SK-N-SH treated with all-trans-retinoic acid at 6 μM for 48 hours (cell line): ENCODE measurements at regions not wholly inside any gene's neighbourhood (a gene's known extent, or its start where the extent isn't known, plus 50 kb on each side); places are given as distances from the start of the nearest gene placed in this dataset.

Source experiments
- ATAC-seq: fragments of 200-7000 bp; cut with Tn5 transposase; 3 replicates; pipeline ENCODE4 v1.9.1; 2020; ENCODE audit warnings: mild to moderate bottlenecking, moderate library complexity
- BACH2 ChIP-seq: fragments of 250-450 bp; sonication (Bioruptor Pico); IDR thresholded peaks from 2 replicates; pipeline ENCODE4 v1.9.0; 2021; ENCODE audit warnings: mild to moderate bottlenecking, borderline replicate concordance
- CSDC2 ChIP-seq: fragments of 250-450 bp; sonication (Bioruptor Pico); IDR thresholded peaks from 2 replicates; pipeline ENCODE4 v1.5.0; 2020; ENCODE audit warnings: mild to moderate bottlenecking, moderate library complexity
- CSRNP3 ChIP-seq: fragments of 250-450 bp; sonication (Bioruptor Pico); IDR thresholded peaks from 2 replicates; pipeline ENCODE4 v1.5.1; 2021; ENCODE audit warnings: mild to moderate bottlenecking, moderate library complexity
- ESRRG ChIP-seq: fragments of 250-450 bp; sonication (Bioruptor Pico); IDR thresholded peaks from 2 replicates; pipeline ENCODE4 v1.6.1; 2021; ENCODE audit warnings: mild to moderate bottlenecking
- GLIS3 ChIP-seq: fragments of 250-450 bp; sonication (Bioruptor Pico); IDR thresholded peaks from 2 replicates; pipeline ENCODE4 v1.5.0; 2020; ENCODE audit warnings: mild to moderate bottlenecking, moderate library complexity
- ISL1 ChIP-seq: fragments of 250-450 bp; sonication (Bioruptor Pico); IDR thresholded peaks from 2 replicates; pipeline ENCODE4 v2.1.2; 2022; ENCODE audit warnings: mild to moderate bottlenecking, moderate library complexity
- PATZ1 ChIP-seq: fragments of 250-450 bp; sonication (Bioruptor Pico); IDR thresholded peaks from 2 replicates; pipeline ENCODE4 v1.8.0; 2020; ENCODE audit warnings: mild to moderate bottlenecking, moderate library complexity, borderline replicate concordance
- POU6F1 ChIP-seq: fragments of 250-450 bp; sonication (Bioruptor Pico); IDR thresholded peaks from 2 replicates; pipeline ENCODE4 v1.8.0; 2021; ENCODE audit warnings: low read depth, mild to moderate bottlenecking, moderate library complexity, borderline replicate concordance
- PPARA ChIP-seq: fragments of 250-450 bp; sonication (Bioruptor Pico); IDR thresholded peaks from 2 replicates; pipeline ENCODE4 v1.5.0; 2020; ENCODE audit warnings: mild to moderate bottlenecking, borderline replicate concordance
- RARB ChIP-seq: fragments of 250-450 bp; sonication (Bioruptor Pico); IDR thresholded peaks from 2 replicates; pipeline ENCODE4 v1.8.0; 2021; ENCODE audit warnings: mild to moderate bottlenecking, moderate library complexity
- SNAI2 ChIP-seq: fragments of 250-450 bp; sonication (Bioruptor Pico); IDR thresholded peaks from 2 replicates; pipeline ENCODE4 v1.5.0; 2020; ENCODE audit warnings: mild to moderate bottlenecking, moderate library complexity
- TCF4 ChIP-seq: fragments of 250-450 bp; sonication (Bioruptor Pico); IDR thresholded peaks from 2 replicates; pipeline ENCODE4 v1.8.0; 2021; ENCODE audit warnings: mild to moderate bottlenecking, moderate library complexity, borderline replicate concordance
- TOX ChIP-seq: fragments of 250-450 bp; sonication (Bioruptor Pico); IDR thresholded peaks from 2 replicates; pipeline ENCODE4 v1.8.0; 2021; ENCODE audit warnings: mild to moderate bottlenecking, moderate library complexity, borderline replicate concordance
- TSHZ2 ChIP-seq: fragments of 250-450 bp; sonication (Bioruptor Pico); IDR thresholded peaks from 2 replicates; pipeline ENCODE4 v1.5.0; 2020; ENCODE audit warnings: mild to moderate bottlenecking, moderate library complexity
- ZC3H10 ChIP-seq: fragments of 250-450 bp; sonication (Bioruptor Pico); IDR thresholded peaks from 2 replicates; pipeline ENCODE4 v1.5.1; 2021; ENCODE audit warnings: mild to moderate bottlenecking, moderate library complexity
- ZFP3 ChIP-seq: fragments of 250-450 bp; sonication (Bioruptor Pico); IDR thresholded peaks from 2 replicates; pipeline ENCODE4 v1.5.0; 2020; ENCODE audit warnings: mild to moderate bottlenecking, moderate library complexity
- ZFP30 ChIP-seq: fragments of 450-650 bp; formaldehyde crosslinking; IDR thresholded peaks from 2 replicates; pipeline ENCODE4 v1.5.0; 2022; ENCODE audit warnings: mild to moderate bottlenecking, moderate library complexity
- ZNF565 ChIP-seq: fragments of 450-650 bp; formaldehyde crosslinking; conservative IDR thresholded peaks from 2 replicates; pipeline ENCODE4 v1.5.0; 2020; ENCODE audit warnings: low read depth, mild to moderate bottlenecking, moderate library complexity
- ZNF70 ChIP-seq: fragments of 450-650 bp; formaldehyde crosslinking; IDR thresholded peaks from 2 replicates; pipeline ENCODE4 v1.5.0; 2020; ENCODE audit warnings: mild to moderate bottlenecking, moderate library complexity
- ZNF8 ChIP-seq: fragments of 450-650 bp; formaldehyde crosslinking; IDR thresholded peaks from 2 replicates; pipeline ENCODE4 v1.5.0; 2020; ENCODE audit warnings: mild to moderate bottlenecking, moderate library complexity
- TF ChIP-seq, protein P1 (sequence below): fragments of 250-450 bp; sonication (Bioruptor Pico); IDR thresholded peaks from 2 replicates; pipeline ENCODE4 v1.5.1; 2020; ENCODE audit warnings: low read depth, mild to moderate bottlenecking, moderate library complexity

GRCh38 chr5:86371061-86371460 lies 246.7 kb upstream of the COX7C start:
- ATAC-seq: no peak
- TF ChIP-seq ISL1 (CRISPR knock-in tag) (no peak), ZC3H10 (CRISPR knock-in tag) (no peak), ZNF565 (CRISPR knock-in tag) (no peak)

DNA sequence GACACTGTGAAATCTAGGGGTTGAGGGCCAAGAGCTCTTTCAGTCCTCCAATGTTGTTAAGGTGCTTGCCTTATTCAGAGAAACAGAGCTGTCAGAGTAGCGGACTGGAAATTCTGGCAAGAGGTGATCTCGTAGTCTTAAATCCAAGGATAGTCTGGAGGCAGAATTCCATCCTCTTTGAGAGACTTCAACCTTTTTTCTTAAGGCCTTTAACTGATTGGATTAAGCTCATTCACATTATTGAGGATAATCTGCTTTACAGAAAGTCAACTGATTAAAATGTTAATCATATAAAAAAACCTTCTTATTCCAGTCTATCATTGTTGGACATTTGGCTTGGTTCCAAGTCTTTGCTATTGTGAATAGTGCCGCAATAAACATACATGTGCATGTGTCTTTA lies 243.1 kb upstream of the COX7C start:
- ATAC-seq: no peak

DNA sequence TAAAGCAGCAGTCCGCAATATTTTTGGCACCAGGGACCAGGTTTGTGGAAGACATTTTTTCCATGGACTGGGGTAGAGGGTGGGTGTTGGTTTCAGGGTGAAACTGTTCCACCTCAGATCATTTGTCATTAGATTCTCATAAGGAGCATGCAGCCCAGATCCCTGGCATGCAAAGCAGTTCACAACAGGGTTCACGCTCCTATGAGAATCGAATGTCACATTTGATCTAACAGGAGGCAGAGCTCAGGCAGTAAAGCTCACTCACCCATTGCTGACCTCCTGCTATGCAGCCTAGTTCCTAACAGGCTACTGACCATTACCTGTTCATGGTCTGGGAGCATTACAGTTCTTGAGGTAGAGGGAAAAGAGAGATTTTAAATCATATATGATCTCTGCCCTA lies 241.5 kb upstream of the COX7C start:
- TF ChIP-seq ESRRG (no peak), TOX (no peak), TSHZ2 (CRISPR knock-in tag) (no peak), ZFP3 (CRISPR knock-in tag) (no peak), ZFP30 (CRISPR knock-in tag) (no peak), SNAI2 (CRISPR knock-in tag) (no peak), CSRNP3 (no peak), TCF4 (CRISPR knock-in tag) (no peak), RARB (no peak)
- TF ChIP-seq, all 23 proteins: peak for 0
- no peak for ATAC-seq

More for the DNA sequence above, 243.1 kb upstream of the COX7C start:
- TF ChIP-seq ZNF70 (no peak), ZFP30 (CRISPR knock-in tag) (no peak)

DNA sequence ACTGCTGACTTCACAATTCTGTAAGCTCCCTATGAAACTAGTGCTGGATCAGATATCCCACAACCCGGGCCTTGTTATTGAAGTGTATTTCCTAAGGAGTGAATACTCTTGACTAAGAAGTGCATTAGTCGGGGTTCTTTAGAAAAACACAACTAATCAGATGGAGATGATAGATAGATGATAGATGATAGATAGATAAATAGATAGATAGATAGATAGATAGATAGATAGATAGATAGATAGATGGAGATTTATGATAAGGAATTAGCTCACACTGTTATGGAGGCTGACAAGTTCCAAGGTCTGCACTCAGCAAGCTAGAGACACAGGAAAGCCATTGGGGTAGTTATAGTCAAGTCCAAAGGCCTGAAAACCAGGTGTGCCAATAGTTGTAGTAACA lies 214.6 kb upstream of the COX7C start:
- TF ChIP-seq ZNF565 (CRISPR knock-in tag): no peak
- no peak for TF ChIP-seq TCF4 (CRISPR knock-in tag)
- TF ChIP-seq ZNF70: no peak
- no peak for TF ChIP-seq BACH2 (CRISPR knock-in tag)
- no peak for TF ChIP-seq GLIS3
- TF ChIP-seq ESRRG: no peak
- TF ChIP-seq ZNF8 (CRISPR knock-in tag): no peak
- TF ChIP-seq CSRNP3: no peak
- no peak for TF ChIP-seq RARB
- TF ChIP-seq, protein P1, sequence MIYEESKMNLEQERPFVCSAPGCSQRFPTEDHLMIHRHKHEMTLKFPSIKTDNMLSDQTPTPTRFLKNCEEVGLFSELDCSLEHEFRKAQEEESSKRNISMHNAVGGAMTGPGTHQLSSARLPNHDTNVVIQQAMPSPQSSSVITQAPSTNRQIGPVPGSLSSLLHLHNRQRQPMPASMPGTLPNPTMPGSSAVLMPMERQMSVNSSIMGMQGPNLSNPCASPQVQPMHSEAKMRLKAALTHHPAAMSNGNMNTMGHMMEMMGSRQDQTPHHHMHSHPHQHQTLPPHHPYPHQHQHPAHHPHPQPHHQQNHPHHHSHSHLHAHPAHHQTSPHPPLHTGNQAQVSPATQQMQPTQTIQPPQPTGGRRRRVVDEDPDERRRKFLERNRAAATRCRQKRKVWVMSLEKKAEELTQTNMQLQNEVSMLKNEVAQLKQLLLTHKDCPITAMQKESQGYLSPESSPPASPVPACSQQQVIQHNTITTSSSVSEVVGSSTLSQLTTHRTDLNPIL (CRISPR knock-in tag): no peak
- TF ChIP-seq PATZ1 (CRISPR knock-in tag): no peak
- no peak for TF ChIP-seq ISL1 (CRISPR knock-in tag)
- no peak for TF ChIP-seq TOX
- TF ChIP-seq ZC3H10 (CRISPR knock-in tag): no peak
- TF ChIP-seq CSDC2 (CRISPR knock-in tag): no peak
- TF ChIP-seq POU6F1 (CRISPR knock-in tag): no peak
- TF ChIP-seq SNAI2 (CRISPR knock-in tag): no peak
- TF ChIP-seq PPARA (CRISPR knock-in tag): no peak
- TF ChIP-seq ZFP30 (CRISPR knock-in tag): no peak
- ATAC-seq: no peak
